HG02943 (cell line): ENCODE measurements at regions not wholly inside any gene's neighbourhood (a gene's known extent, or its start where the extent isn't known, plus 50 kb on each side); places are given as distances from the start of the nearest gene placed in this dataset.

Experiments used
- ATAC-seq: cut with Tn5 transposase; IDR thresholded peaks from one replicate; pipeline ENCODE4 v1.9.1; 2021; ENCODE audit warnings: mild to moderate bottlenecking, low read depth, moderate library complexity; ENCODE audit not compliant: unreplicated experiment

DNA sequence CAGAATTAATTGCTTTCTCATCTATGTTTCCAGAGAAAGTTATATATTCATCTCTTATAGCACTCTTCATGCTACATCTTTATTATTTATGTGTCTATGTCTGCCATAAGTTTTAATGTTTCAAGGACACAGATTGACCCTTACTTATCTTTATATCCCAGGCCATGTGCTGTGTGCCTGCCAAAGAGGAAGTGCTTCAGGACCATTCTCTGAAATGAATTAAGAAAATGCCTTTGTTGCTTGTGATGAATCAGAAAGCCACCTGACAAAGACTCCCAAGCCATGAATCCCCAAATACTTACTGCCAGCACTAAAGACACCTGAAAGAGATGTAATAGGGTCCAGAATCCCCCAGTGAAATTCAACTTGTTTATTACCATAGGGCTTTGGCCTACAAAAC is 342.1 kb upstream of the C1orf87 start:
- no peak for ATAC-seq

DNA sequence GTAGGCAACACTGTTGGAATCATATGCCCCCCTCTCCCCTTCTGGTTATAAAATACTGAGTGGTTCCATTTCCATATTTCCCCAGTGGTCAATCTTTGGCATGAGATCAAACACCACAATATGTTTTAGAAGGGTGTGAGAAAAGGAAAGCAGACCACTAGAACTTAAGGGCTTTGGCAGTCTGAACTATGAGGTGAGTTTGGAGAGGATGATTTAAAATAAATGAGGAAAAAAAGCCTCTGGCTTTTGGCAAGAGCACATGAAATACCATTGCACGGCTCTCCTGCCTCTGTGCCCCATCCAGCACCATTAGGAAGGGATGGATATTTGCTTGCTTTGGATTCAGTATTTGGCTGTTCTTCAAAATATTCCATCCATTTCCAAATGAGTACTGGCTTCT is 339.5 kb upstream of the C1orf87 start:
- ATAC-seq: no peak

DNA sequence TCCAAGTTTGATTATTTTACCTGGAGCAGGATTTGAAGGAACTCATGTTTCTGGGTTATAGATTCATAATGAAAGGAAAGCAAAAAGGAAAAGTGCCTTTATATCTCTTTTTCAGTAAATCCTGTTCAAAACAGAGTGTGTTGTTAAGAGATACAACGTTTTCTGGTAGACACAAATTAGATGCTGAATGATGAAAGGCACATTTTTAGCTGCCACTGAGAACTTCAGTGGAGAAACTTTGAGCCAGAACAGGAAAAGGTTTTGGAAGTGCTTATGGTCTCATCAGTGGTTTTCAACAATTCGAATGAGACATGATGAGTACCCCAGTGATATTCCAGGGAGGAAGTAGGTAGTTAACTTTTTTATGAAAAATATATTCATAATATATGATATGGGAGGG is 338.0 kb upstream of the C1orf87 start:
- ATAC-seq: no peak

- ATAC-seq: no peak
Observed at GRCh38 chr1:60402816-60403215, 329.2 kb upstream of the C1orf87 start.

DNA sequence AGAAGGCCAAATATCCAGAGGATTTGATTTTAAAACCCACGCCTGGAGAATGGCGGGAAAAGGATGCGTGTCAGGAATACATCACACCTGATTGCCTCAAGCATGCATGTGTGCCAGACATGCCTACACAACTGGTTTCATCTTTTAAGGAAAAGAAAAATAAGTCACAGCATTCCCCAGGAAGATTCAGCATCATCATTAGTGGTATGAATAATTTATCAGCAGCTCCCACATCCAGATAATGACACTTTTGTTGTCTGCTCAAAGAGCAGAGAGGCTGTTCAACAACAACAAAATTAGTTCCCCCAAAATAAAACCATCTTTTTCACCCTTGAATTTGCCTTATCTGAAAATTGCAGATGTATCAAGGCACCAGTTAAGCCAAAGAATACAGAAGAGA is 328.6 kb upstream of the C1orf87 start:
- no peak for ATAC-seq

GRCh38 chr1:60394436-60394835 is 320.9 kb upstream of the C1orf87 start:
- no peak for ATAC-seq

GRCh38 chr1:60390593-60391282 is 317.2 kb upstream of the C1orf87 start:
- ATAC-seq: no peak

DNA sequence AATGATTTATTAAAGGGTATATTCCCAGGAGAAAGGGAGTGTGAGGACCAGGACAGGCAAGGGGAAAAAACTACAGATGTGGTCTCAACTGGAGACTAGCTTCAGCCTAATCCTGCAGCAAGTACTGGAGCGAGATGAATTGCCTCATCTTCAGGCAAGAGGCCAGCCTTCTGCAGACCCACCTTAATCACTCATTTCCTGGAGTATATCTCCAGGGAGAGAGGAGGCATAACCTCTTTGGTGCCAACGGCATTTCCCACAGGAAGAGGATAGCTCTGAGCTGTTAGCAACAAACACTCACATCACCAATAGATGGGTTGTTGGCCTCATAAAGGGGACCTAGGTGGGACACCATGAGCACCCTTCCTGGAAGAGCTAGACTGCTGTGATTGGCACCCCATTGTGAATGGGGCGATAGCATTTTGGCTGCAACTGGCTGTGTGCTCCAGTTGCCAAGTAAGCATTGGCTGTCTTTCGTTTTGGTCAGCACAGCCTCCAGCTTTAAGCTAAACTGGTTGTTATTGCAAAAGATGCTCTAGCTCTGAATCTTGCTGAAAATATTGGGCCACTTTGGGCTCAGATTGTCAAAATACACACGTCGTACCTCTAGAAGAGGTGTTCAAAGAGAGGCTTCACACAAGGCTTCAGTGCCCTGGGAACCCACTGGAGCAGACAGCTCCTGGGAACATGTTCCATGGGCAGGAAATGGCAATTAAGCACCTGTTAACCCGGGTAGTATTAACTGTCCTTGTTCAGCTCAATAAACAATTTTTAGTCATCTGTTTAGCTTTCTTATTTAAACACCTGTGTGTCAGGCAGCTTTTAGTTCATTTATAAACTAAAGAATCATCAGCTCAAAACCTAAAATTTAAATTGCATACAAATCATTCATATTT is 314.8 kb upstream of the C1orf87 start:
- ATAC-seq: no peak

- no peak for ATAC-seq
Observed at GRCh38 chr1:60387175-60387574, 313.6 kb upstream of the C1orf87 start.

DNA sequence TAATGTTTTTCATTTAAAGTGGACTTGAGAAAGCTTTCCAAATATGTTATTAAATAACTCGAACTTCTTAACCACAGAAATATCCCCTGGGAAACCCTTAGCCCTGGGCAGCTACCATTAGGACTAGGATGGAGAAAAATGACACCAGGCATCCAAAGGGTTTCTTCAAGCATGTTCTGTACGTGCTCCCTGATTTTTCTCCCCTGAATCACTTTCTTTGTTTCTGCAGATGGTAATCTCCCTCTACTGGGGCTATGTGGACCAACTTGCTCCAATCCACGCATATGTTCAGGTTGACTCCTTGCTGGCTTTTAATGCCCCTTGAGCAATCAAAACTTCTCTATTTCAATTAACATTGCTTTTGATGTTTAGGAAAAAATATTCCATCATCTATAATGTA is 312.7 kb upstream of the C1orf87 start:
- ATAC-seq: no peak

GRCh38 chr1:60376196-60376595 is 302.6 kb upstream of the C1orf87 start:
- ATAC-seq: no peak

GRCh38 chr1:60374537-60374936 is 301.0 kb upstream of the C1orf87 start:
- no peak for ATAC-seq

DNA sequence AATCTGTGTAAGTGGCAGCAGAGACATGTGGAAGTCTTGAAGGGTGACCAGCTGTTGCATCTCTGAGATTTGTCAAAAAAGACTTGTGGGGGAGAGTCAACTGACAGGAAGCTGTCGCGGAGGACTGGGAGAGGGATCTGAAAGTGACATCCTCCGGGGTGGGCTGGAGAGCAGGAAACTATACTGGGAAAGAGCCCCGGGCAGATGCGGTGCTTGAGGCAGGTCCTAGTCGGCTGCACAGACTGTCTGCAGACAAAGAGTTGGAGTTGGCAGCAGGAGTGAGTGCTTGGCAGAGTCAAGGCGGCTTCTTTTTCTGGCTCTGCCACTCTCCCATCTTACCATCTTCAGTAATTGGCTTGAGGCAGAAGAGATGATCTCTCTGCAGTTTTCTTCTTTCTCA is 294.0 kb upstream of the C1orf87 start:
- ATAC-seq: no peak

DNA sequence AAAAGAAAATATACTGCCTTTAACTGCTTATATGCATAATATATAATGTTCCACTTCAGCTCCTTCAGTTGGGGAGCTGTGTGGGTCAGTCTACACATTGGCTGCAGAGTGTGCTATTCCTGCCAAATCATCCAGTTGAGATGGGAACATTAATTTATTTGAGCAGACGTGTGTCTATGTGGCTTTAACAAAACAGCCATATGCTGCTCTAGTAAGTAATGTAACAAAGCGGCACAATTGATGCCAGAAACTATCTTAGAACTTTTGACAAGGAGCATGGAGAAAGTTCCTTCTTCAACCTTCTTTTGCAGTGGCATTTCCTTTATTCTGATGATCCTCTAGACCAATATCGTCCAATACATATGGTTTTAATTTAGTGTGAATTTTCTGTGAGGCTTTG is 285.9 kb upstream of the C1orf87 start:
- no peak for ATAC-seq

GRCh38 chr1:60350531-60350930 is 277.0 kb upstream of the C1orf87 start:
- ATAC-seq: no peak

GRCh38 chr1:60348884-60349283 is 275.3 kb upstream of the C1orf87 start:
- no peak for ATAC-seq

DNA sequence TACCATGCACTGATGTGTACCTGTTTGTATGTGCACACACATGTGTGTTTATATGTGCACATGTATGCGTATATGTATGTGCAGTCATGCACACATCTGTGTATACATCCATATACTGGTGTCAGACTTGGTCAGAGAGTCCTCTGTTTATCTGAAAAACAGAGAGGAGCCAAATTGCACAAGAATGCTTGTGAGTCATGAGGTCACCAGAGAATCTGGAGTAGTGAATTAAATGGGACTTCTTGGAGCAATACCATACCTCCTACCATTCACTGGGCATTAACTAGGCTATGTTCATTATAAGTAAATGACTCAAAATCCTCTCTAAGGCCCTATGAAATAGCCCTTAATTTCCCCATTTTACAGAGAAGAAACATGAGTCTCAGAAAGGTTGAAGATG is 272.1 kb upstream of the C1orf87 start:
- no peak for ATAC-seq

GRCh38 chr1:60345049-60345448 is 271.5 kb upstream of the C1orf87 start:
- no peak for ATAC-seq

DNA sequence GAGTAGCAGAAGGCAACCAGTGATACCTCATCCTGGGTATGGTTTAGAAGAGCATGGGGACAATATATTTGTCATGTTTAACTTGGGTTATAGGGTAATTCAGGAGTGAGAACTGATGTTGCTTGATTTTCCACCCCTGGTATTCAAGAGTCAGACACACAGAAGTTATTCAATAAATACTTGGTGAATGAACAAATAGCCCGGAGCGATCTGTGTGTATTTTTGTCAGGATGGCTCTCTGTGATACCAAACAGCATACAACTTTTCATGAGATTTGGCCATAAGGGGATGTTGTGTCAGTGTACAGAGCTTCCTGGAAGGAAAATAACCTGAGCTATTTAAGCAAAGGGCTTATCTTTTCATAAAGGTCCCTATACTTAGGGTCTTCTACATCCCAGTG is 270.2 kb upstream of the C1orf87 start:
- ATAC-seq: no peak

DNA sequence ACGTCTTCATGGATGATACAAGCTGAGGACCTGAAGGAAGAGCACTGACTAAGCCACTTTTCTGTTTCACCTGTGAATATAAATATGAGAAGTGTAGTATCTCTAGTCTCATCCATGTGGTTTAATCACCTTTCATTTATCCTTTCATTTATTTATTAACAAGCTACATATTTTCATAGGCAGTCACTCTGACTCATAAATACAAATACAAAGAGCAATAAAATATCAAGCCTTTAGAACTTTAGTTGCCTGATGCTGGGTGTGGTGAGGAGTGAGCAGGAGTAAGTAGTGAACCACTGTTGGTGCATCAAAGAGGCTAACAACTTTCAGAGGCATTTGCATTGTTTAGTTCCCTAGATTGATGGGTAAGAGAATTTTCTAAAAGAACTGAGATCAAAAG is 269.0 kb upstream of the C1orf87 start:
- no peak for ATAC-seq

DNA sequence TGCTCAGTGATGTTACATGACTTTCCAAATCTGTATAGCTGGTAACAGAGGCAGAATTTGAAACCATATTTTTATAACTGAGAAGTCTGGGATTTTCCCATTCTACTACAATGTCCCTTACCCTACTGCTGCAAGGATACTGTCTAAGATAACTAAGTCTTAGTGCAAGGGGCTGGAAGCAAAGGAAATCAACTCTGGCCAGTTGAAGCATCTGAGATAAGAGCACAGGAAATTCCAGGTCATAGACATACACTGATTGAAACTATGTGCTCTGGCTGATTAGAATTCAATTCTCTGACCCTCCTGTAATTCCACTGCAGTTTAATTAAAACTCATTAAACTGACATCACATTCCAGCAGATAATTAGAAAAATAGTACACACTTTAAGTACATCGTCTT is 267.7 kb upstream of the C1orf87 start:
- no peak for ATAC-seq

- ATAC-seq: no peak
Observed at GRCh38 chr1:60331647-60332046, 258.1 kb upstream of the C1orf87 start.
